GM23338 (cell line): ENCODE measurements at regions not wholly inside any gene's neighbourhood (a gene's known extent, or its start where the extent isn't known, plus 50 kb on each side); places are given as distances from the start of the nearest gene placed in this dataset.

Experiments used
- ATAC-seq: fragments of 200-7000 bp; cut with Tn5 transposase; 3 replicates; pipeline ENCODE4 v1.9.1; 2020
- DNase-seq: peaks from one replicate; pipeline ENCODE4 v3.0.0-alpha.2; 2015; ENCODE audit warnings: low spot score
- H2AFZ ChIP-seq: fragments of 200-600 bp; sonication (generic); 2 replicates; pipeline ENCODE4 v1.8.0; 2016; ENCODE audit warnings: antibody characterized with exemption, mild to moderate bottlenecking, moderate library complexity
- H3F3A ChIP-seq: fragments of 200-600 bp; sonication (generic); replicated peaks from 2 replicates; pipeline ENCODE4 v1.8.0; 2017; ENCODE audit warnings: antibody characterized with exemption, mixed run types, low read depth
- H3K27ac ChIP-seq: fragments of 200-600 bp; sonication (generic); 2 replicates; pipeline ENCODE4 v1.6.1; 2016; ENCODE audit warnings: low read depth
- H3K27me3 ChIP-seq: fragments of 200-600 bp; sonication (generic); 2 replicates; pipeline ENCODE4 v1.8.0; 2016; ENCODE audit warnings: mild to moderate bottlenecking, mixed run types, moderate library complexity; ENCODE audit not compliant: insufficient read depth
- H3K36me3 ChIP-seq: fragments of 200-600 bp; sonication (generic); 2 replicates; pipeline ENCODE4 v1.8.0; 2016; ENCODE audit warnings: mild to moderate bottlenecking; ENCODE audit not compliant: insufficient read depth
- H3K4me1 ChIP-seq: fragments of 200-600 bp; sonication (generic); 2 replicates; pipeline ENCODE4 v1.8.0; 2016; ENCODE audit warnings: mild to moderate bottlenecking, moderate library complexity; ENCODE audit not compliant: insufficient read depth
- H3K4me2 ChIP-seq: fragments of 200-600 bp; sonication (generic); 2 replicates; pipeline ENCODE4 v1.7.1; 2017; ENCODE audit warnings: mixed run types
- H3K4me3 ChIP-seq: fragments of 200-600 bp; sonication (generic); 2 replicates; pipeline ENCODE4 v1.6.1; 2016; ENCODE audit warnings: mixed run types
- H3K79me2 ChIP-seq: fragments of 200-600 bp; sonication (generic); replicated peaks from 2 replicates; pipeline ENCODE4 v1.8.0; 2017; ENCODE audit warnings: mild to moderate bottlenecking; ENCODE audit not compliant: insufficient read depth
- H3K9me2 ChIP-seq: fragments of 200-600 bp; sonication (generic); 2 replicates; pipeline ENCODE4 v1.8.0; 2017; ENCODE audit not compliant: insufficient read depth
- H4K20me1 ChIP-seq: fragments of 200-600 bp; sonication (generic); replicated peaks from 2 replicates; pipeline ENCODE4 v1.8.0; 2017; ENCODE audit warnings: mild to moderate bottlenecking; ENCODE audit not compliant: insufficient read depth
- H3K27ac Mint-ChIP-seq: 2 replicates; pipeline ENCODE4 v1.8.0; 2020; ENCODE audit warnings: inconsistent platforms, mild to moderate bottlenecking, moderate library complexity, mixed read lengths
- H3K27me3 Mint-ChIP-seq: 3 replicates; pipeline ENCODE4 v1.8.0; 2022; ENCODE audit warnings: low read depth, mild to moderate bottlenecking, moderate library complexity, mixed read lengths, inconsistent platforms; ENCODE audit not compliant: insufficient read depth, poor library complexity
- H3K36me3 Mint-ChIP-seq: 3 replicates; pipeline ENCODE4 v1.8.0; 2021; ENCODE audit warnings: low read depth, mild to moderate bottlenecking, inconsistent platforms, moderate library complexity, mixed read lengths
- H3K4me1 Mint-ChIP-seq: 3 replicates; pipeline ENCODE4 v1.8.0; 2020; ENCODE audit warnings: mild to moderate bottlenecking, inconsistent platforms, mixed read lengths
- H3K4me3 Mint-ChIP-seq: 3 replicates; pipeline ENCODE4 v1.8.0; 2021; ENCODE audit warnings: moderate library complexity, mild to moderate bottlenecking, inconsistent platforms, mixed read lengths
- H3K9me3 Mint-ChIP-seq: 3 replicates; pipeline ENCODE4 v1.8.0; 2020; ENCODE audit warnings: moderate library complexity, mild to moderate bottlenecking, inconsistent platforms, mixed read lengths
- CREB1 ChIP-seq: fragments of 250-450 bp; sonication (Bioruptor Pico); IDR thresholded peaks from 2 replicates; pipeline ENCODE4 v1.5.0; 2020; ENCODE audit warnings: low read depth, mild to moderate bottlenecking, moderate library complexity
- CTCF ChIP-seq, 2 experiments: fragments of 200-600 bp in 1 of 2; sonication (generic) in 1 of 2; conservative IDR thresholded peaks; 2 replicates each; pipeline versions ENCODE4 v1.5.1 to v1.6.1; 2016 to 2017; ENCODE audit warnings: antibody characterized with exemption in 2 of 2, low read depth in 2 of 2, mild to moderate bottlenecking in 2 of 2, moderate library complexity in 1 of 2
- EZH2 ChIP-seq: fragments of 200-600 bp; sonication (generic); IDR thresholded peaks from one replicate; pipeline ENCODE4 v1.8.0; 2017; ENCODE audit warnings: antibody characterized with exemption, mild to moderate bottlenecking, low read depth; ENCODE audit not compliant: unreplicated experiment
- EZH2phosphoT487 ChIP-seq: fragments of 200-600 bp; sonication (generic); IDR thresholded peaks from one replicate; pipeline ENCODE4 v1.8.1; 2018; ENCODE audit warnings: antibody characterized with exemption; ENCODE audit not compliant: unreplicated experiment
- JUNB ChIP-seq: IDR thresholded peaks from one replicate; pipeline ENCODE4 v1.6.1; 2016; ENCODE audit warnings: antibody characterized with exemption; ENCODE audit not compliant: unreplicated experiment
- NANOG ChIP-seq: IDR thresholded peaks from 2 replicates; pipeline ENCODE4 v1.6.1; 2016; ENCODE audit warnings: antibody characterized with exemption, borderline replicate concordance
- POLR2AphosphoS5 ChIP-seq: IDR thresholded peaks from 2 replicates; pipeline ENCODE4 v1.6.1; 2016; ENCODE audit warnings: antibody characterized with exemption, low read depth
- REST ChIP-seq: IDR thresholded peaks from one replicate; pipeline ENCODE4 v1.6.1; 2018; ENCODE audit warnings: antibody characterized with exemption; ENCODE audit not compliant: unreplicated experiment
- STAT1 ChIP-seq: IDR thresholded peaks from one replicate; pipeline ENCODE4 v1.6.1; 2016; ENCODE audit warnings: antibody characterized with exemption; ENCODE audit not compliant: unreplicated experiment
- ZNF114 ChIP-seq: fragments of 250-450 bp; sonication (Bioruptor Pico); IDR thresholded peaks from 2 replicates; pipeline ENCODE4 v1.5.0; 2020; ENCODE audit warnings: mild to moderate bottlenecking, moderate library complexity
- ZNF331 ChIP-seq: fragments of 250-450 bp; sonication (Bioruptor Pico); IDR thresholded peaks from 2 replicates; pipeline ENCODE4 v1.5.0; 2020; ENCODE audit warnings: low read depth, mild to moderate bottlenecking, moderate library complexity
- ZNF462 ChIP-seq: fragments of 250-450 bp; sonication (Bioruptor Pico); IDR thresholded peaks from 2 replicates; pipeline ENCODE4 v1.5.0; 2020; ENCODE audit warnings: mild to moderate bottlenecking, moderate library complexity

GRCh38 chr20:5433352-5433751, 116.6 kb upstream of the PROKR2 start:
- H3K4me3 Mint-ChIP-seq, result no peak overlapping the region
- no peak overlapping the region for H2AFZ ChIP-seq
- no peak overlapping the region for H3K27ac Mint-ChIP-seq
- H3K36me3 ChIP-seq, result no peaks in the 10 kb centered on the region
- H3K4me3 ChIP-seq, result no peak overlapping the region
- H3K27ac ChIP-seq, result no peak overlapping the region
- no peaks in the 10 kb centered on the region for H4K20me1 ChIP-seq
- H3K27me3 Mint-ChIP-seq, result no peaks in the 10 kb centered on the region
- H3K79me2 ChIP-seq, result no peaks in the 10 kb centered on the region
- no peaks in the 10 kb centered on the region for H3K9me2 ChIP-seq
- TF ChIP-seq ZNF331 (CRISPR knock-in tag) (no peak), EZH2 (no peak), REST (no peak), EZH2phosphoT487 (no peak)
- no peaks in the 10 kb centered on the region for H3K27me3 ChIP-seq
- no peaks in the 10 kb centered on the region for H3F3A ChIP-seq
- H3K4me1 ChIP-seq, result no peaks in the 10 kb centered on the region
- H3K4me2 ChIP-seq, result no peak overlapping the region
- H3K36me3 Mint-ChIP-seq, result no peaks in the 10 kb centered on the region
- no peaks in the 10 kb centered on the region for H3K4me1 Mint-ChIP-seq
- DNase-seq (no peak), ATAC-seq (no peak)
- no peaks in the 10 kb centered on the region for H3K9me3 Mint-ChIP-seq

- H3K27ac ChIP-seq, result no peak overlapping the region
- H3K4me1 ChIP-seq, result no peaks in the 10 kb centered on the region
- Mint-ChIP-seq H3K9me3 (no peaks in the 10 kb centered on the region), H3K27ac (no peak overlapping the region), H3K27me3 (no peaks in the 10 kb centered on the region), H3K4me3 (no peak overlapping the region), H3K4me1 (no peaks in the 10 kb centered on the region), H3K36me3 (no peaks in the 10 kb centered on the region)
- no peak overlapping the region for H3K4me2 ChIP-seq
- no peak for DNase-seq
- no peak for ATAC-seq
- no peaks in the 10 kb centered on the region for H3K27me3 ChIP-seq
- H2AFZ ChIP-seq, result no peak overlapping the region
- no peaks in the 10 kb centered on the region for H4K20me1 ChIP-seq
- no peaks in the 10 kb centered on the region for H3K36me3 ChIP-seq
- H3F3A ChIP-seq, result no peaks in the 10 kb centered on the region
- no peaks in the 10 kb centered on the region for H3K9me2 ChIP-seq
- H3K79me2 ChIP-seq, result no peaks in the 10 kb centered on the region
- H3K4me3 ChIP-seq, result no peak overlapping the region
- TF ChIP-seq POLR2AphosphoS5, result no peak
- no peak for TF ChIP-seq NANOG
- TF ChIP-seq EZH2phosphoT487, result no peak
- no peak for TF ChIP-seq STAT1
- TF ChIP-seq JUNB, result no peak
- TF ChIP-seq ZNF114 (CRISPR knock-in tag), result no peak
- TF ChIP-seq EZH2, result no peak
- no peak for TF ChIP-seq CTCF (conservative IDR thresholded peaks at IDR 0.05; ENCODE audit: low read depth in 2 of 2)
- no peak for TF ChIP-seq CREB1 (CRISPR knock-in tag)
- no peak for TF ChIP-seq ZNF331 (CRISPR knock-in tag)
- no peak for TF ChIP-seq ZNF462 (CRISPR knock-in tag)
Measured at GRCh38 chr20:5432030-5432429, 115.3 kb upstream of the PROKR2 start.
